Fibroblast of pulmonary artery (primary cell): ENCODE measurements at regions not wholly inside any gene's neighbourhood (a gene's known extent, or its start where the extent isn't known, plus 50 kb on each side); places are given as distances from the start of the nearest gene placed in this dataset.
"Not testable (repeated sequence)": the region's sequence is repeated elsewhere in the genome, so short reads cannot be mapped to it uniquely, and the experiment has no call there.

Experiments used
- DNase-seq: peaks from one replicate; pipeline ENCODE4 v3.0.0-alpha.2; 2010; ENCODE audit warnings: low read depth
- H3K4me3 ChIP-seq: replicated peaks from 2 replicates; pipeline ENCODE4 v1.5.1; 2011; ENCODE audit warnings: low read depth, mild to moderate bottlenecking, control low read depth, low read length, moderate library complexity
- CTCF ChIP-seq: IDR thresholded peaks from 2 replicates; pipeline ENCODE4 v1.5.1; 2011; ENCODE audit warnings: mild to moderate bottlenecking, control low read depth, low read length, inconsistent platforms; ENCODE audit errors: missing control alignments

- no peak for DNase-seq
- no peak for TF ChIP-seq CTCF
- H3K4me3 ChIP-seq: no peak overlapping the region
Observed at GRCh38 chr9:117823576-117823975, 119.4 kb downstream of the TLR4 start.

- TF ChIP-seq CTCF: no peak
- no peak overlapping the region for H3K4me3 ChIP-seq
- DNase-seq: no peak
Observed at GRCh38 chr9:117825609-117826347, 121.6 kb downstream of the TLR4 start.

- TF ChIP-seq CTCF: no peak
- no peak for DNase-seq
Observed at GRCh38 chr9:117826837-117827236, 122.6 kb downstream of the TLR4 start.

GRCh38 chr9:117827456-117827855 lies 123.3 kb downstream of the TLR4 start:
- TF ChIP-seq CTCF: no peak
- DNase-seq: no peak
- no peak overlapping the region for H3K4me3 ChIP-seq

More at GRCh38 chr9:117826837-117827236, 122.6 kb downstream of the TLR4 start:
- H3K4me3 ChIP-seq: no peak overlapping the region

GRCh38 chr9:117828466-117828865 lies 124.3 kb downstream of the TLR4 start:
- TF ChIP-seq CTCF: no peak
- DNase-seq: no peak
- no peak overlapping the region for H3K4me3 ChIP-seq

- DNase-seq: no peak
- no peak for TF ChIP-seq CTCF
- H3K4me3 ChIP-seq: no peak overlapping the region
Observed at GRCh38 chr9:117835798-117836197, 131.6 kb downstream of the TLR4 start.

- TF ChIP-seq CTCF: no peak
- DNase-seq: no peak
- no peak overlapping the region for H3K4me3 ChIP-seq
Observed at GRCh38 chr9:117839862-117840261, 135.7 kb downstream of the TLR4 start.

- not testable (repeated sequence) for H3K4me3 ChIP-seq, DNase-seq
Observed at GRCh38 chr9:117851836-117852461, 147.7 kb downstream of the TLR4 start.
